ENCODE measurements at regions not wholly inside any gene's neighbourhood (a gene's known extent, or its start where the extent isn't known, plus 50 kb on each side); places are given as distances from the start of the nearest gene placed in this dataset.

DNA sequence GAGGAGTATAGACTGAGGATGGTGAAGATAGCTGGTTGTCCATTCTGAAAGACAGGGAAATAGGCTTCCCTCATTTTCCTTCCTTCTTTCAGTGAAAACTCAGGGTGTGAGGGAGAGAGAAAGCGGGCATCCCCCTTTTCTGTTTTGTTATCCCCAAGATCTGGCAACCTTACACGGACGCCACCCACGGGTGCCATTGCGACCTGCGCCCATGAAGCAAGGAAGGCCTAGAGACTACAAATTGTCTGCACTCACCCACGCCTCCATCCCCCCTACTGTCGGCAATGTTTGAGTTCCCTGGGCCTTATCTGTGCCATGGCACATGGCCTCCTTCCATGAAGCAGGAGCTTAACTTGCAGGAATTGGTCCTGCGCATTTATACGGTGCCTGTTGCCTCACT is 115.0 kb upstream of the IGF1 start:
- H3K79me1 ChIP-seq (ENCODE audit: low read depth, low read length): no peaks in the 10 kb centered on the region
- no peak for FAIRE-seq
- CTCF ChIA-PET (ENCODE audit: partially characterized antibody): interaction anchor here (0.6 to 2.5 kb wide), 3 partner anchors 9 to 687 kb away, joined by 3 to 10 read pairs (median 3); no protein-coding TSS in a partner anchor

More for the DNA sequence above, 115.0 kb upstream of the IGF1 start:
- no peak overlapping the region for H2BK20ac ChIP-seq (ENCODE audit: low read length)
- H2BK120ac ChIP-seq (replicated peaks; ENCODE audit: low read depth, low read length): no peak overlapping the region
- no peak overlapping the region for H3K4me3 ChIP-seq (ENCODE audit: extremely low read depth in 1 of 4, insufficient read depth in 2 of 4, low read depth in 3 of 4, low read length in 4 of 4)
- POLR2A ChIA-PET (ENCODE audit: partially characterized antibody): interaction anchor here (0.5 kb wide), 1 partner anchor 1211 kb away, joined by 3 read pairs; no protein-coding TSS in a partner anchor
- no peak for DNase-seq (ENCODE audit: low read depth in 1 of 2, low spot score in 2 of 2)
- H2BK15ac ChIP-seq (ENCODE audit: low read length): no peak overlapping the region
- no peak overlapping the region for H2AK5ac ChIP-seq (ENCODE audit: low read depth, low read length)
- no peak overlapping the region for H3K27ac ChIP-seq (ENCODE audit: low read depth, low read length)
- WGBS, 2 experiments (ENCODE audit: extremely low coverage in 1 of 2, insufficient coverage in 1 of 2, insufficient read length in 1 of 2, insufficient replicate concordance in 2 of 2, low coverage in 1 of 2, low lambda C conversion rate in 2 of 2, missing lambda C conversion rate in 1 of 2): 95% methylated on average over 10 of the region's 10 CpGs; no CpG with 5 or more reads in 1 of the 2 experiments
- H3K23me2 ChIP-seq (ENCODE audit: low read depth, low read length): no peaks in the 10 kb centered on the region
- H3K4ac ChIP-seq (replicated peaks; ENCODE audit: insufficient read length, low read depth, low read length): no peak overlapping the region
- no peak overlapping the region for H3K56ac ChIP-seq (replicated peaks; ENCODE audit: insufficient read length, low read depth, low read length)
- no peak overlapping the region for H3K23ac ChIP-seq (ENCODE audit: insufficient read length)
- H3K18ac ChIP-seq (ENCODE audit: extremely low read depth, low read length): no peak overlapping the region
- no peak overlapping the region for H3K14ac ChIP-seq (ENCODE audit: insufficient read length)
- H2AFZ ChIP-seq (ENCODE audit: low read length): no peak overlapping the region
- H3K9me3 ChIP-seq (ENCODE audit: insufficient read depth in 2 of 2, low read depth in 1 of 2, low read length in 1 of 2): no peaks in the 10 kb centered on the region
- H3K79me2 ChIP-seq (ENCODE audit: control insufficient read depth in 1 of 2, insufficient read depth in 2 of 2, low read length in 2 of 2): no peaks in the 10 kb centered on the region
- no peaks in the 10 kb centered on the region; a peak in 1 of 7 replicates for H3K4me1 ChIP-seq (replicated peaks in 1 of 4; ENCODE audit: control insufficient read depth in 3 of 4, insufficient read depth in 4 of 4, low read length in 3 of 4)
- H3K9ac ChIP-seq (replicated peaks in 1 of 4; ENCODE audit: extremely low read depth in 1 of 4, low read depth in 3 of 4, low read length in 3 of 4): no peak overlapping the region
- H4K8ac ChIP-seq (ENCODE audit: extremely low read depth, insufficient read depth, low read length): no peak overlapping the region
- no peak overlapping the region for H4K5ac ChIP-seq (ENCODE audit: insufficient read length, low read depth, low read length)
- H4K20me1 ChIP-seq (replicated peaks in 1 of 2; ENCODE audit: control insufficient read depth in 1 of 2, insufficient read depth in 2 of 2, low read length in 2 of 2): no peaks in the 10 kb centered on the region
- H3K36me3 ChIP-seq (ENCODE audit: control insufficient read depth in 2 of 4, insufficient read depth in 4 of 4, low read length in 3 of 4): no peaks in the 10 kb centered on the region
- no peak overlapping the region for H2BK12ac ChIP-seq (ENCODE audit: low read depth, low read length)
- H4K91ac ChIP-seq (replicated peaks; ENCODE audit: insufficient read length, low read length): no peak overlapping the region
- no peak overlapping the region for H2BK5ac ChIP-seq (ENCODE audit: low read depth, low read length)
- H3K4me2 ChIP-seq (ENCODE audit: insufficient read depth in 1 of 2, low read depth in 2 of 2, low read length in 2 of 2): no peak overlapping the region
- TF ChIP-seq, protein P1, sequence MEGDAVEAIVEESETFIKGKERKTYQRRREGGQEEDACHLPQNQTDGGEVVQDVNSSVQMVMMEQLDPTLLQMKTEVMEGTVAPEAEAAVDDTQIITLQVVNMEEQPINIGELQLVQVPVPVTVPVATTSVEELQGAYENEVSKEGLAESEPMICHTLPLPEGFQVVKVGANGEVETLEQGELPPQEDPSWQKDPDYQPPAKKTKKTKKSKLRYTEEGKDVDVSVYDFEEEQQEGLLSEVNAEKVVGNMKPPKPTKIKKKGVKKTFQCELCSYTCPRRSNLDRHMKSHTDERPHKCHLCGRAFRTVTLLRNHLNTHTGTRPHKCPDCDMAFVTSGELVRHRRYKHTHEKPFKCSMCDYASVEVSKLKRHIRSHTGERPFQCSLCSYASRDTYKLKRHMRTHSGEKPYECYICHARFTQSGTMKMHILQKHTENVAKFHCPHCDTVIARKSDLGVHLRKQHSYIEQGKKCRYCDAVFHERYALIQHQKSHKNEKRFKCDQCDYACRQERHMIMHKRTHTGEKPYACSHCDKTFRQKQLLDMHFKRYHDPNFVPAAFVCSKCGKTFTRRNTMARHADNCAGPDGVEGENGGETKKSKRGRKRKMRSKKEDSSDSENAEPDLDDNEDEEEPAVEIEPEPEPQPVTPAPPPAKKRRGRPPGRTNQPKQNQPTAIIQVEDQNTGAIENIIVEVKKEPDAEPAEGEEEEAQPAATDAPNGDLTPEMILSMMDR (IDR thresholded peaks at IDR 0.05; ENCODE audit: control extremely low read depth in 1 of 3, insufficient read depth in 1 of 3, low read depth in 1 of 3, low read length in 3 of 3): no peak
- TF ChIP-seq CTBP2 (IDR thresholded peaks at IDR 0.05; ENCODE audit: borderline replicate concordance, insufficient read depth, insufficient read length, low read length) (no peak), SAP30 (IDR thresholded peaks at IDR 0.05; ENCODE audit: insufficient read depth, insufficient replicate concordance, low read length) (no peak), CBX5 (IDR thresholded peaks at IDR 0.05; ENCODE audit: low read depth, low read length) (no peak), GABPA (IDR thresholded peaks at IDR 0.05; ENCODE audit: borderline replicate concordance, insufficient read depth, low read length) (no peak), JUND (IDR thresholded peaks at IDR 0.05; ENCODE audit: low read length) (no peak)
- TF ChIP-seq, protein P2, sequence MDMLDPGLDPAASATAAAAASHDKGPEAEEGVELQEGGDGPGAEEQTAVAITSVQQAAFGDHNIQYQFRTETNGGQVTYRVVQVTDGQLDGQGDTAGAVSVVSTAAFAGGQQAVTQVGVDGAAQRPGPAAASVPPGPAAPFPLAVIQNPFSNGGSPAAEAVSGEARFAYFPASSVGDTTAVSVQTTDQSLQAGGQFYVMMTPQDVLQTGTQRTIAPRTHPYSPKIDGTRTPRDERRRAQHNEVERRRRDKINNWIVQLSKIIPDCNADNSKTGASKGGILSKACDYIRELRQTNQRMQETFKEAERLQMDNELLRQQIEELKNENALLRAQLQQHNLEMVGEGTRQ (IDR thresholded peaks at IDR 0.05; ENCODE audit: low read length): no peak
- no peaks in the 10 kb centered on the region for H3K27me3 ChIP-seq (replicated peaks in 1 of 4; ENCODE audit: control insufficient read depth in 3 of 4, extremely low read depth in 1 of 4, insufficient read depth in 3 of 4, low read length in 3 of 4)

All from H1 (cell line).